GM06990 (cell line): ENCODE measurements at regions not wholly inside any gene's neighbourhood (a gene's known extent, or its start where the extent isn't known, plus 50 kb on each side); places are given as distances from the start of the nearest gene placed in this dataset.

Experiments used
- DNase-seq: peaks from one replicate; pipeline ENCODE4 v3.0.0-alpha.2; 2011; ENCODE audit not compliant: insufficient read length; ENCODE audit errors: extremely low read depth
- H3K27me3 ChIP-seq: replicated peaks from 2 replicates; pipeline ENCODE4 v1.6.0; 2011; ENCODE audit warnings: low read length; ENCODE audit not compliant: control insufficient read depth, insufficient read depth
- H3K36me3 ChIP-seq: 2 replicates; pipeline ENCODE4 v1.5.1; 2011; ENCODE audit warnings: low read length; ENCODE audit not compliant: control insufficient read depth, insufficient read depth
- H3K4me3 ChIP-seq: replicated peaks from 2 replicates; pipeline ENCODE4 v1.5.1; 2011; ENCODE audit warnings: low read depth, mild to moderate bottlenecking, control low read depth, low read length
- TF ChIP-seq, protein P1 (sequence below): IDR thresholded peaks from 2 replicates; pipeline ENCODE4 v1.5.1; 2011; ENCODE audit warnings: low read length, control low read depth, mild to moderate bottlenecking, inconsistent platforms; ENCODE audit not compliant: insufficient read depth, poor library complexity, severe bottlenecking

DNA sequence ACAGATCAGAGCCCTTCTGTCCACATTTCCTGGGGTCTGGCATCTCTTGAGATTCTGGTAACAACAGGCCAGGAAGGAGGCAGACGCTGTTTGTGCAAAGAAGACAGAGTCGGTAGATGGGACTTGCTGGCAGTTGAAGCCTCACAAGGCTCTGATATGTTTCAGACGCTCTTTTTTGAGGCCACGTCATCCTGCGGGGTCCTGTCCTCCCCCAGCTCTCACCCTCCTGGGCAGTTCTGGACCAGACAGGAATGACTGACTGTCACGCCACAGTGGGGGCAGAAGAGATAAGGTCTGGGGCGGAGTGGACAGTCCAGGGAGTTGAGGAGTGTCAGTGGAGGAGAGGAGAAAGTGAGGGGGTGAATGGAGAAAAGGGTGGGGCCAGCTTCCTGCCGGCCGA, 87.1 kb upstream of the SULF2 start:
- TF ChIP-seq, protein P1, sequence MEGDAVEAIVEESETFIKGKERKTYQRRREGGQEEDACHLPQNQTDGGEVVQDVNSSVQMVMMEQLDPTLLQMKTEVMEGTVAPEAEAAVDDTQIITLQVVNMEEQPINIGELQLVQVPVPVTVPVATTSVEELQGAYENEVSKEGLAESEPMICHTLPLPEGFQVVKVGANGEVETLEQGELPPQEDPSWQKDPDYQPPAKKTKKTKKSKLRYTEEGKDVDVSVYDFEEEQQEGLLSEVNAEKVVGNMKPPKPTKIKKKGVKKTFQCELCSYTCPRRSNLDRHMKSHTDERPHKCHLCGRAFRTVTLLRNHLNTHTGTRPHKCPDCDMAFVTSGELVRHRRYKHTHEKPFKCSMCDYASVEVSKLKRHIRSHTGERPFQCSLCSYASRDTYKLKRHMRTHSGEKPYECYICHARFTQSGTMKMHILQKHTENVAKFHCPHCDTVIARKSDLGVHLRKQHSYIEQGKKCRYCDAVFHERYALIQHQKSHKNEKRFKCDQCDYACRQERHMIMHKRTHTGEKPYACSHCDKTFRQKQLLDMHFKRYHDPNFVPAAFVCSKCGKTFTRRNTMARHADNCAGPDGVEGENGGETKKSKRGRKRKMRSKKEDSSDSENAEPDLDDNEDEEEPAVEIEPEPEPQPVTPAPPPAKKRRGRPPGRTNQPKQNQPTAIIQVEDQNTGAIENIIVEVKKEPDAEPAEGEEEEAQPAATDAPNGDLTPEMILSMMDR: no peak
- H3K27me3 ChIP-seq: no peaks in the 10 kb centered on the region; the same call in none of the 2 replicates
- no peak for DNase-seq

DNA sequence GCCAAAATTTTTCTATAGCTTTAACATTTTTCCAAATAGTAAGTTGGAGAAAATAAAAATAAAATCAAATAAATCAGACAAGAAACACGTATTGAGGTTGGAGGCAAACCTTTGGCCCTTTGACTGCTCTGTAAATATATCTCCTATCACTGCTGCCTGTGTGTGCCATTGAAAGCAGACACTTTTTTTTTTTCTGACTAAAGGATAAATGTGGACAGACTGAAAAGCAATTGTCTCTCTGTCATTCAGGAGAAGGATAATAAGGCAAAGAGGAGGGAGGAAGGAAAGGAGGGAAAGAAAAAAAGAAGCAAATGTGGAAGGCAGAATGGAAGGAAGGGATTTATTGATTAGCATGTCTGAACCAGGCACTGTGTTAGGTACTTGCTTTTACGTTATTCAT, 85.2 kb upstream of the SULF2 start:
- TF ChIP-seq, protein P1: no peak
- Histone ChIP-seq H3K4me3 (no peak overlapping the region), H3K27me3 (no peaks in the 10 kb centered on the region; the same call in 1 of the 2 replicates), H3K36me3 (no peaks in the 10 kb centered on the region)
- DNase-seq: no peak

More for the DNA sequence above, 87.1 kb upstream of the SULF2 start:
- Histone ChIP-seq H3K4me3 (no peak overlapping the region), H3K36me3 (no peaks in the 10 kb centered on the region)

DNA sequence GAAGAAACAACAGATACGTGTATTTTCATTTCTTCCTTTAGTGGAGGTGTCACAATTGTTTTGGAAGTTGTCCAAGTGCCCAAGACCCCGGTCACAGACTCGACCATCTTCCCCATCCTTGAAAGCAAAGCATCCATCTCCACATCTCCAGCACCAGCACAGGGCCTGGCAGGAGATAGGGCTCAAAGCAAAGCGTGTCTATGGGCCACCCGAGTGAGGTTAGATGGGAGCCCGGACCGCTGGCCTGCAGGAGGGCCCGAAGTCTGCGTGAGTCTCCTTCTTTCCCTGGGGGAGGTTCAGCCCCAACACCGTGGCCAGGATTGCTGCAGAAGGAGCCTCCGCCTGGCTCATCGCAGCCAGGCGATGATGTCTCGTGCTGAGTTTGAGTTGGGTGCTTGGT, 83.5 kb upstream of the SULF2 start:
- H3K4me3 ChIP-seq: no peak overlapping the region
- no peak for DNase-seq
- H3K27me3 ChIP-seq: no peaks in the 10 kb centered on the region; the same call in 1 of the 2 replicates
- TF ChIP-seq, protein P1: no peak
- H3K36me3 ChIP-seq: no peaks in the 10 kb centered on the region

DNA sequence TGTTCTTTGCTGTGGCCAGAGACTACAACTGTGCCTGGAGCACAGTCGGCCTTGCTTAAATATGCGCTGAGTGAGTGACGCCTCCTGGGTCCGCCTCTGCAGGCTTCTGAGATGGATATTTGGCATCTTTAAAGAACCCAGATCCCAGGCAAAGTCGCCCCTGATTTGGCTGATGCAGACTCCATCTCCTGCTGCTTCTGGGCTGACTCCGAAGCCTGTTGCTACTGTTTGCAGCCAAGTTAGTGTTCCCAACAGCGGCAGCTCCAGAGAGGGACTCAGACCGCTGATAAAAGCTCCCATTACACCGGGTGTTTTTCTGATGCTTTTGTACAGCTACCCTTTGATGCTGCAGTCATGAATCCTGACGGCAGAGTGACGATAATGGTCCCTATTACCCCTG, 83.0 kb upstream of the SULF2 start:
- Histone ChIP-seq H3K36me3 (no peaks in the 10 kb centered on the region), H3K27me3 (no peaks in the 10 kb centered on the region; the same call in 1 of the 2 replicates), H3K4me3 (no peak overlapping the region)
- TF ChIP-seq, protein P1: no peak
- no peak for DNase-seq

DNA sequence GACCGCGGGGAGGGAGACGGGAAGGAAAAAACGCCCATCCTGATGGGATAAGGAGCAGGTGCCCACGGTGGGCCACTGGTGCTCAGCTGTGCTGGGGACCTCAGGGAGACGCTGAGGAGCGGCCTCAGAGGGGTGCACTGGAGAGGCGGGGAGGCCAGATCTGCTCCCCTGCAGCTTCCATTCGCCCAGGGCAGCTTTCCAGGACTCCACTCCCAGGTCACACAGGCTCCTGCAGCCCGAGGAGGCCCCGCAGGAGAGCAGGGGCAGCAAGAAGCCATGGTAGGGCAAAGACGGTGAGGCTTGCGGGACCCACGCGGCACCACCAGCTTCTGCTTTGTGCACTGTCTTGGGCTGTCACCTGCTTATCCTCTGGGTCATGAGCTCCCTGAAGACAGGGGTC, 82.5 kb upstream of the SULF2 start:
- Histone ChIP-seq H3K36me3 (no peaks in the 10 kb centered on the region), H3K4me3 (no peak overlapping the region), H3K27me3 (no peaks in the 10 kb centered on the region; the same call in 1 of the 2 replicates)
- DNase-seq: no peak
- TF ChIP-seq, protein P1: no peak

DNA sequence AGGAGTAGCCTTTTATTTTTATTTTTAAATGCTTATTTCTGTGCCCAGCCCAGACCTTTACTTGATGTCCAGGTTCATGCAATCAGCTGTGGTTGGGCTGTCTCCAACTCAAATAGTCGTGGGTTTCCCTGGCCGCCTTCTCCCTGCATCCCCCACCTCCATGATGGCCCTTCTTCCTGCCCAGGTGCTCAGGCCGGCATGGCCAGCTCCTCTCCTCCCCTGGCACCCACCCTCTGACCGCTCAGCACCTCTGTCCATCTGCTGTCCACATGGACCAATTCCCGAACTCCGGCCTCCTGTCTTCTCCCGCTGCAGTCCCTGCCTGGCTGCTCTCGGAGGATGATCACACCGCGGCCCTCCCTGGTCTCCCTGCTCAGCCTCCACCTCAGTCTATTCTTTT, 81.2 kb upstream of the SULF2 start:
- DNase-seq: no peak
- Histone ChIP-seq H3K4me3 (no peak overlapping the region), H3K27me3 (no peaks in the 10 kb centered on the region; the same call in 1 of the 2 replicates), H3K36me3 (no peaks in the 10 kb centered on the region)
- TF ChIP-seq, protein P1: no peak
